BLaER1 (cell line): ENCODE measurements at regions not wholly inside any gene's neighbourhood (a gene's known extent, or its start where the extent isn't known, plus 50 kb on each side); places are given as distances from the start of the nearest gene placed in this dataset.

Experiments used
- H3K27ac ChIP-seq: shearing (Covaris generic); formaldehyde crosslinking; 2 replicates; pipeline ENCODE4 v1.8.1; 2022
- H3K27me3 ChIP-seq: shearing (Covaris generic); formaldehyde crosslinking; 2 replicates; pipeline ENCODE4 v1.8.1; 2022
- H3K36me3 ChIP-seq: shearing (Covaris generic); formaldehyde crosslinking; 2 replicates; pipeline ENCODE4 v1.8.1; 2022
- H3K4me1 ChIP-seq: shearing (Covaris generic); formaldehyde crosslinking; 2 replicates; pipeline ENCODE4 v1.8.1; 2022
- H3K4me2 ChIP-seq: shearing (Covaris generic); formaldehyde crosslinking; 2 replicates; pipeline ENCODE4 v1.8.1; 2022
- H3K4me3 ChIP-seq: shearing (Covaris generic); formaldehyde crosslinking; 2 replicates; pipeline ENCODE4 v1.8.1; 2022
- H3K9ac ChIP-seq: shearing (Covaris generic); formaldehyde crosslinking; 2 replicates; pipeline ENCODE4 v1.8.1; 2022
- H3K9me3 ChIP-seq: shearing (Covaris generic); formaldehyde crosslinking; 2 replicates; pipeline ENCODE4 v1.8.1; 2022
- H4K20me1 ChIP-seq: shearing (Covaris generic); formaldehyde crosslinking; 2 replicates; pipeline ENCODE4 v1.8.1; 2022
- Cebpa-rat ChIP-seq: shearing (Covaris generic); IDR thresholded peaks from 2 replicates; pipeline ENCODE4 v1.8.1; 2022

DNA sequence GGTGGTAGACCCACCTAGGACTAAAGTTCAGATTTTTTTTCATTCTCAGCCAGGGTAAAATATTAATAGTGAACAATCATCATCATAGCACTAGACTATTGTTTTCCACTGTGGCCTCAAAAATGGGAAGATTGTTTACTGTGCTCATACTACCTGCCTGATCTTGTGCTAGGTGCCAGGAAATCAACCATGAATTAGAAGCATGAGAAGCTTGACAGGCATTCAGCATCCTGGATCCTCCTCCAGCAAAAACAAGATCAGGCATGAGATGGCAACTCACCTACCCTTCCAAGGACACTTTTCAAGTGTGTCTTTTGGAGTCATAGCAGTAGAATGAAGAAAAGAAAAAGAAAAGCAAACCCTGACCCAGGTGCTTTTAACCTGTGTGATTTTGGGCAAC lies 174.2 kb downstream of the CYLD start:
- no peak overlapping the region for H3K9ac ChIP-seq
- TF ChIP-seq Cebpa-rat, result no peak
- no peak overlapping the region for H3K4me3 ChIP-seq
- no peaks in the 10 kb centered on the region for H3K9me3 ChIP-seq
- no peaks in the 10 kb centered on the region for H3K36me3 ChIP-seq
- H3K27me3 ChIP-seq, result no peaks in the 10 kb centered on the region
- no peak overlapping the region for H3K4me2 ChIP-seq
- H3K4me1 ChIP-seq, result no peaks in the 10 kb centered on the region
- no peaks in the 10 kb centered on the region for H4K20me1 ChIP-seq
- no peak overlapping the region for H3K27ac ChIP-seq

DNA sequence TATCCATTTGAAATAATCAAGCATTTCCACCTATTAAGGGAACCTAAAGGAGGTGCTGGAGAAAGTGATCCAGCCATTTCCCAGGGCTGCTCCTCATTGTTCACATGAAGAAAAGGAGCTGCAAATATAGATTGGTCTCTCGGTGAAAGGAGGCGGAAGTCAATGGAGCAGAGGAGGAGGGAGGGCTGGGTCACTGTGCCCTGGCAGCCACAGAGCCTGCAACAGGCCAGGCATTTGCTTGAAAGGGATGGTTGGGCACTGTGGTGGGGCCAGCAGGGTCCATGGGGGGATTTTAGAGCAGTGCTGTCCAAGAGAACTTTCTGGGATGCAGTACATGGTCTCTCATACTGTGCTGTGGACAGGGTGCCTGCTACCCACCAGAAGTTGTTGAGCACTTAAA lies 173.2 kb downstream of the CYLD start:
- Histone ChIP-seq H3K4me1 (no peaks in the 10 kb centered on the region), H3K9ac (no peak overlapping the region), H3K27ac (no peak overlapping the region), H3K27me3 (no peaks in the 10 kb centered on the region), H4K20me1 (no peaks in the 10 kb centered on the region), H3K36me3 (no peaks in the 10 kb centered on the region), H3K4me2 (no peak overlapping the region), H3K4me3 (no peak overlapping the region), H3K9me3 (no peaks in the 10 kb centered on the region)
- no peak for TF ChIP-seq Cebpa-rat

DNA sequence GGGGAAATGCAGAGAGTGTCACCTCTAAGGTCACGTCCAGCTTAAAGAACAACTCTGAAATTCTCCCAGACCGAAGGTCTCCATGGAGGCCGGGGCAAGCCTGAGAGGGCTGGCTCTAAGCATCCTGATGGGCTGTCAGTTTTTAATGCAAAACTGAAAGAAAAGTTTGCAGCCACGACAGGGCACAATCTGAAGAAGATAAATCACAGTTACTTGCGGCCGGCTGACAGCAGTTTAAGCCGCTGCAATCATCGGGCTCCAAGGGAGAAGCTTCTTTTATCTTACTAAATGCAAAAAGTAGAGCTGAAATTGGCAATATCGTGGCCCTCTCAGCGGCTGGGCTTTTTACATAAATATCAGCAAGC lies 168.8 kb downstream of the CYLD start:
- no peaks in the 10 kb centered on the region for H3K9me3 ChIP-seq
- H3K36me3 ChIP-seq, result no peaks in the 10 kb centered on the region
- no peak overlapping the region for H3K9ac ChIP-seq
- no peaks in the 10 kb centered on the region for H3K27me3 ChIP-seq
- no peak overlapping the region for H3K4me2 ChIP-seq
- H4K20me1 ChIP-seq, result no peaks in the 10 kb centered on the region
- H3K4me1 ChIP-seq, result no peaks in the 10 kb centered on the region
- H3K27ac ChIP-seq, result no peak overlapping the region
- no peak overlapping the region for H3K4me3 ChIP-seq
- TF ChIP-seq Cebpa-rat, result no peak

DNA sequence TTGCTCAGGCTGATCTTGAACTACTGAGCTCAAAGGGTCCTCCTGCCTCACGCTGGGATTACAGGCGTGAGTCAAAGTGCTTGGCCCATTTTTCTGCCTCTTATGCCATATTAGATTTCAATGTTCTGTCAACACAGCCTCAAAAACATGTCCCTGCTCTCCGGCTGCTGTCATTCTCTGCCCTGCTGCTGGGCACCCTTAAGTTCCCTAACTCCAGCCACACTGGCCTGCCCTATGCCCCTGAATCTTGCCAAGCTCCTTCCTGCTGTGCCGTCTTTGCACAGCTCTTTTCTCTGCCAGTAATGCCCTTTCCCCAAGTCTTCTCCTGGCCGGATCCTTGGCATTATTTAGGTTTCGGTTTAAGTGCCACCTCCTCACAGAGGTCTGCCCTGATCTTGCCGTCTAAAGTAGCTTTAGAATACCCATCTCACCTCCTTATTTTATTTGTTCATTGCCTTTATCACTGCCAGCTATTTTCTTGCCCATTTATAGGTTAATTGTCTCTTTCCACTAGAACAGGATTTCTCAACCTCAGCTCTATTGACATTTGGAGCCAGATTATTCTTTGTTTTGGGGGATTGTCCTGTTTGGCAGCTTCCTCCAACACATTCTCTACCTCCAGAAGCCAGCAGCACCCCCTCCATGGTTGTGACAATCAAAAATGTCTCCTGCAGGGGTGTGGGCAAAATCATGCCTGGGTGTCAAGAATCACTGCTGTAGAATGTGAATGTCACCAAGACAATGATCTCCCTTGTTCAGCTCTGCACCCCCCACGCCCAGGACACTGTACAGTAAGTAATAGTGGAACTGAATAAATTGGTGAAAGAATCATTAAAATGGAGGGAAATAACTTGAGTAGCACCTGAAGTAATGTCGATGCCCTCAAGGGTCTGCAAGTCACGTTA lies 168.2 kb downstream of the CYLD start:
- Histone ChIP-seq H3K27me3 (no peaks in the 10 kb centered on the region), H3K27ac (no peak overlapping the region), H3K4me1 (no peaks in the 10 kb centered on the region), H4K20me1 (no peaks in the 10 kb centered on the region), H3K4me3 (no peak overlapping the region), H3K4me2 (no peak overlapping the region), H3K36me3 (no peaks in the 10 kb centered on the region), H3K9me3 (no peaks in the 10 kb centered on the region), H3K9ac (no peak overlapping the region)
- no peak for TF ChIP-seq Cebpa-rat

DNA sequence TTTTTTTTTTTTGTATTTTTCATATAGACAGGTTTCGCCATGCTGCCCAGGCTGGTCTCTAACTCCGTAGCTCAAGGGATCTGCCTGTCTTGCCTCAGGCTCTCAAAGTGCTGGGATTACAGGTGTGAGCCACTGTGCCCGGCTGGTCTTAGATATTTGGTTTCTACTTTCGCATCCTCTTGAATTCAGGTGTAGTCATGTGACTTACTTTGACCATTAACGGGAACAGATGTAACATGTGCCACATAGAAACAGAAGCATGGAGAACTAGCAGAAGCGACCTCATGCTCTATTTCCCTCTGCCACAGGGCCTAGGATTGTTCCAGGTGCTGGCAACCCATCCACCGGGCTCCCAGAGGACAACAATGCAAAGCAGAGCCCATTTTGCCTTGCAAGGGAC lies 166.6 kb downstream of the CYLD start:
- H3K27ac ChIP-seq, result no peak overlapping the region

DNA sequence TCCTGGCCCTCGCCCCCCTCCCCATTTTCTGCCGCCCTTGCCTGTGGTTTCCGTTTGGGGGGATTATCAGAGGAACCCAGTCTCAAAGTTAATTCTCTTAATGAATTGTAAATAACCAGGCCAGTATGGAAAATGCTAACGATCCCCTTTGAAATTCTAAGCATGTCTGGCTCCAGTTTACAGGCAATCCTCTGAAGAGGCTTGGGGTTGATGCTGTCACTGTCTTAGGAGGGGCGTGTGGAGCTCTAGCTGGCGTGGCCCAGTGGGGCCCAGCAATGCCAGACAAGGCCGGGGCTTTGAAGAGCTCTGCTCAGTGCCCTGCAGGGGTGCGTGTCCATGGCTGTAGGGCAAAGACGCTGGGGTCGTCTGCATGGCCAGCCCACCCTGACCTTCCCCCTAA lies 164.6 kb downstream of the CYLD start:
- Histone ChIP-seq H3K27me3 (no peaks in the 10 kb centered on the region), H3K9ac (no peak overlapping the region), H4K20me1 (no peaks in the 10 kb centered on the region), H3K27ac (no peak overlapping the region), H3K36me3 (no peaks in the 10 kb centered on the region), H3K4me2 (no peak overlapping the region), H3K9me3 (no peaks in the 10 kb centered on the region), H3K4me1 (no peaks in the 10 kb centered on the region), H3K4me3 (no peak overlapping the region)
- TF ChIP-seq Cebpa-rat, result no peak

More for the DNA sequence above, 166.6 kb downstream of the CYLD start:
- no peaks in the 10 kb centered on the region for H3K4me1 ChIP-seq
- no peak for TF ChIP-seq Cebpa-rat
- H3K9me3 ChIP-seq, result no peaks in the 10 kb centered on the region
- H3K4me2 ChIP-seq, result no peak overlapping the region
- no peak overlapping the region for H3K9ac ChIP-seq
- no peaks in the 10 kb centered on the region for H4K20me1 ChIP-seq
- H3K4me3 ChIP-seq, result no peak overlapping the region
- H3K27me3 ChIP-seq, result no peaks in the 10 kb centered on the region
- no peaks in the 10 kb centered on the region for H3K36me3 ChIP-seq

DNA sequence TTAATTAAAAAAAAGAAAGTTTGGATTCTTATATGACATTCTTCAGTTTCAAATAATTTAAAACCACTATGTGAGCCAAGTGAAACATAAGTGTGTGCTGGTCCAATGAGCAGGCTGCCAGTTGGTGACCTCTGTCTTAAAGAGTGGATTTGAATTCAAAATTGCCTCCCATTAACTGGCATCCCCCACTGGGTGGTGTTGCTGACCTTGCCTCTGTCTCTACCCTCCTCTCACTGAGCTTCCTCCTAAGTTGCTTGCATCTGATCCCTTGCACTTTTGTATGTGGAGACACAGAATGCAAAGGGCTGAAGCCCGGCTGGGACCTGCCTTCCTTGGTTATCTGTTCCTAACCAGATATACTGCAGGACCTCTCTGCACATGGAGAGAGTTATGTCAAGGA lies 160.6 kb downstream of the CYLD start:
- no peak overlapping the region for H3K4me2 ChIP-seq
- H3K4me1 ChIP-seq, result no peaks in the 10 kb centered on the region
- no peaks in the 10 kb centered on the region for H3K27me3 ChIP-seq
- no peak overlapping the region for H3K4me3 ChIP-seq
- peaks cover 5% of the 10 kb centered on the region for H3K9me3 ChIP-seq
- H3K9ac ChIP-seq, result no peak overlapping the region
- H4K20me1 ChIP-seq, result no peaks in the 10 kb centered on the region
- H3K36me3 ChIP-seq, result no peaks in the 10 kb centered on the region
- TF ChIP-seq Cebpa-rat, result no peak
- H3K27ac ChIP-seq, result no peak overlapping the region

DNA sequence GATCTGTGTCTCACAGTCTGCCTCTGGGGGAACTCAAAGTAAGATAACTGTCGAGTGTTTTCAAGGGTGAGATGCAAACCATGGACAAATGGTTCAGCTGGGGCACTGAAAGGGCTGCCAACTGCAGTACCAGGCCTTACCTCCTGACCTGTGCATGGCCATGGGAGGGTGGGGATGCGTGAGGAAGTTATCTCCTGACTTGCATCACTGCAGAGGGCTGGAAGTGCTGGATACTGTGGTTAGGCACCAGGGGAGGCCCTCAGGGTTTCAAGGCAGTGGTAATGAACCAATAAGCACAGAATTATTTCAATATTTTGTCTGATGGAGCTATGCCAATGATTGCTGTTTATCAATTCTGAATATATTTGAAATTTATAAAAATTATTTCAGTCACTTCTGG lies 159.2 kb downstream of the CYLD start:
- Histone ChIP-seq H3K9me3 (peaks cover 15% of the 10 kb centered on the region), H4K20me1 (no peaks in the 10 kb centered on the region), H3K4me1 (no peaks in the 10 kb centered on the region), H3K4me3 (no peak overlapping the region), H3K9ac (no peak overlapping the region), H3K27me3 (no peaks in the 10 kb centered on the region), H3K36me3 (no peaks in the 10 kb centered on the region), H3K4me2 (no peak overlapping the region), H3K27ac (no peak overlapping the region)
- no peak for TF ChIP-seq Cebpa-rat

DNA sequence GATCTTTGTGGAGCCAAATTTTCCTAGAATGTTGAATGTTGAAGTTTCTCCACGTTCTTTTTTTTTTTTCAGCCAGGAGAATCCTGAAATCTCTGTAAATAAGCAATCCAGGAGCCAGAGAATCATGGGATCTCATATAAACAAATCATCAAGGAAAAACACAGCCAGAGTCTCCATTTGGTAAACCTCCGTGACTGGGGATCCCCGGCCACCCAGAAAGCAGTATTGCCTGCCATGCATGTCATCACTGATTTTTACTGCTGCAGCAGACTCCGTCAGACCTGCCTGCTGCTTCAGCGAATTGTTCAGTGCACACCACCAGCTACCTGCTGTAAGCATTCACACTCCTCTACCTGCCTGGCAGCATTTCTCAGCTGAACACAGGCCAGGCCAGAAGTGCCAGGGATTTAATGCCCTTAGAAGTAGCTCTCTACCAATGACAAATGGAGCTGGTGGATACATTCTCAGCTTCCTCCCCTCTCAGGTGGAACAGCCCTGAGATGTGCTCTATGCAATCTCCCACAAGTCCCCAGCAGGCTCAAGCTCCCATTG lies 158.6 kb downstream of the CYLD start:
- H3K27me3 ChIP-seq, result no peaks in the 10 kb centered on the region
- H3K4me3 ChIP-seq, result no peak overlapping the region
- peaks cover 15% of the 10 kb centered on the region for H3K9me3 ChIP-seq
- no peaks in the 10 kb centered on the region for H3K36me3 ChIP-seq
- no peak overlapping the region for H3K4me2 ChIP-seq
- H3K27ac ChIP-seq, result no peak overlapping the region
- H4K20me1 ChIP-seq, result no peaks in the 10 kb centered on the region
- H3K9ac ChIP-seq, result no peak overlapping the region
- no peaks in the 10 kb centered on the region for H3K4me1 ChIP-seq
- no peak for TF ChIP-seq Cebpa-rat

DNA sequence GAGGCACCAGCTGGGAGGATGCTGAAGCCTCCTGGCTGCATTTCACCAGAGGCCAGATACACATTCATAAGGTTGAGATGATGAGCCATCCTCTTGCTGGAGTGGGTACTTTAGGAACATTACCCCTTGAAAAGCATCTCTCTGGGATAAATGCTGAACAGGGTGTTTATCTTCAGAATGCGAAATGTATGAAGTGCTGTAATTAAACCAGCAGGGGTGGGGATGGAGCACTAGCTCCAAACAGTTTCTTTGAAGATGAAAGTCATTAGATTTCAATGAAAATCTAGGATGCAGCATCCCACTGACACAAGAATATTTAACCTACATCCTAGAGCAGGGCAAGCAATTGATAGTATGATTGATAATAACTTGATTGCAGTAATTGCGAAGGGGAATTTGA lies 158.1 kb downstream of the CYLD start:
- Histone ChIP-seq H3K9me3 (peaks cover 15% of the 10 kb centered on the region), H3K36me3 (no peaks in the 10 kb centered on the region), H3K27me3 (no peaks in the 10 kb centered on the region), H3K9ac (no peak overlapping the region), H3K4me1 (no peaks in the 10 kb centered on the region), H3K4me3 (no peak overlapping the region), H3K4me2 (no peak overlapping the region), H3K27ac (no peak overlapping the region), H4K20me1 (no peaks in the 10 kb centered on the region)
- TF ChIP-seq Cebpa-rat, result no peak
